SU-DHL-6 (cell line): ENCODE measurements at regions not wholly inside any gene's neighbourhood (a gene's known extent, or its start where the extent isn't known, plus 50 kb on each side); places are given as distances from the start of the nearest gene placed in this dataset.

Experiments used
- CTCF ChIP-seq: fragments of 200-600 bp; sonication (generic); IDR thresholded peaks from one replicate; pipeline ENCODE4 v1.5.1; 2017; ENCODE audit warnings: antibody characterized with exemption, mild to moderate bottlenecking, low read length, moderate library complexity; ENCODE audit not compliant: insufficient read depth, poor library complexity, severe bottlenecking
- EZH2phosphoT487 ChIP-seq: fragments of 200-600 bp; sonication (generic), shearing (Covaris generic); conservative IDR thresholded peaks from 2 replicates; pipeline ENCODE4 v1.6.1; 2018; ENCODE audit warnings: mild to moderate bottlenecking, antibody characterized with exemption, low read length, moderate library complexity, mixed read lengths

DNA sequence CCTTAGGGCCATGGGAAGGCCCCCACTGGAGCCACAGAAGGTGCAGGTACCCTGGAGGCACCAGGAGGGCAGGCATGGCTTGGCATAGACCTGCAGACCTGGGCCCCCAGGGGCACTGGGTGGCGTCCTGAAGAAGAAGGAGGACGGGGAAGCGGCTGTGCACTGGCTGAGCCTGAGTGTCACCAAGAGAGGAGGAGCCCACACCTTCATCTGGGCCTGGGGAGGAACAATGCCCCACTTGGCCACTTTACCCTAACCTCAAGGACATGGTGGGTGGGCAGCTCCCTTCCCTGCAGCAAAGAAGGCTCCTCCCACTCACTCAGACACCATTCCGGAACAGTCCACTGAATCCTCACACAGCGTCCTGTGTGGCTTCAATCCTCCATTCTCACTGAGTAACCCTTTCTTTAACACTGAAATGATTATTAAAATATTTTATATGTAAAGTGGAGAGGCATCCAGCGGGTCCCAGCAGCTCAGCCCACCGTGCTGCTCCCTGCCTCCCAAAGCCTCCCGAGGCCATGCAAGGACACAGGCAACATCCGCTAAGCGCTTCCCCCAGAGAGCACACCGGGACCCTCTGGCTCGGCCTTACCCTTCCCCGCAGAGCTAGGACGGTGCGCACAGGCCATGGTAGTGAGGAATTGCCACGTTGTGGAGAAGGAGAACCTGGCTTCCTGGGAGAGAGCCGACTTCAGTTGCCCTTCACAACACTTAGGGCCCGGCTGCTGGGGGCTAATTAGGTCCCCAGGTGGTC lies 516.7 kb upstream of the MGMT start:
- TF ChIP-seq CTCF (no peak), EZH2phosphoT487 (no peak)
